ENCODE measurements at regions not wholly inside any gene's neighbourhood (a gene's known extent, or its start where the extent isn't known, plus 50 kb on each side); places are given as distances from the start of the nearest gene placed in this dataset.

DNA sequence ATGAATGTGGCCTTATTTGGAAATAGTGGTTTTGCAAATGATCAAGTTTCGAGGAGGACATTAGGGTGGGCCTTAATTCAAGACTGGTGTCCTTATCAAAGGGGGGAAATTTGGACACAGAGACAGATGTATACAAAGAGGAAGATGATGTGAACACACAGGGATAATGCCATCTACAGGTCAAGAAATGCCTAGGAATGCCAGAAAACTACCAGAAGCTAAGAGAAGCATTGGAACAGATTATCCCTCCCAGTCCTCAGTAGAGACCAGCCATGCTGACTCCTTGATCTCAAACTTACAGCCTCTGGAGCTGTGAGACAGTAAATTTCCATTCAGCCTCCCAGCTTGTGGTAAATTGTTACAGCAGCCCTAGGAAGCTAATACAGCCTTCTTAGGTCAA is 151.4 kb downstream of the PTGER3 start:
- TF ChIP-seq CTCF (IDR thresholded peaks at IDR 0.05), result no peak
- no peak for TF ChIP-seq POLR2A (IDR thresholded peaks at IDR 0.05)
- TF ChIP-seq POLR2AphosphoS5 (IDR thresholded peaks at IDR 0.05), result no peak

All from gastroesophageal sphincter (tissue), 3 donors.